HG03039 (cell line): ENCODE measurements at regions not wholly inside any gene's neighbourhood (a gene's known extent, or its start where the extent isn't known, plus 50 kb on each side); places are given as distances from the start of the nearest gene placed in this dataset.
"Not testable (repeated sequence)": the region's sequence is repeated elsewhere in the genome, so short reads cannot be mapped to it uniquely, and the experiment has no call there.

Source experiments
- ATAC-seq: cut with Tn5 transposase; IDR thresholded peaks from one replicate; pipeline ENCODE4 v1.9.1; 2021; ENCODE audit warnings: mild to moderate bottlenecking, moderate library complexity; ENCODE audit not compliant: unreplicated experiment

GRCh38 chr5:104513121-104513602 is 950.6 kb upstream of the NUDT12 start:
- no peak for ATAC-seq

GRCh38 chr5:104512063-104512825 is 949.7 kb upstream of the NUDT12 start:
- ATAC-seq, result no peak

GRCh38 chr5:104498281-104498680 is 935.7 kb upstream of the NUDT12 start:
- ATAC-seq, result no peak

GRCh38 chr5:104494083-104494482 is 931.5 kb upstream of the NUDT12 start:
- no peak for ATAC-seq

GRCh38 chr5:104472811-104473210 is 910.2 kb upstream of the NUDT12 start:
- ATAC-seq, result no peak

GRCh38 chr5:104456122-104456521 is 893.5 kb upstream of the NUDT12 start:
- no peak for ATAC-seq

GRCh38 chr5:104452550-104452949 is 890.0 kb upstream of the NUDT12 start:
- ATAC-seq, result no peak

- ATAC-seq, result not testable (repeated sequence)
Measured at GRCh38 chr5:104451911-104452310, 889.3 kb upstream of the NUDT12 start.

- no peak for ATAC-seq
Measured at GRCh38 chr5:104444656-104445055, 882.1 kb upstream of the NUDT12 start.

GRCh38 chr5:104443706-104444105 is 881.1 kb upstream of the NUDT12 start:
- ATAC-seq, result no peak

- ATAC-seq, result no peak
Measured at GRCh38 chr5:104431981-104432380, 869.4 kb upstream of the NUDT12 start.

GRCh38 chr5:104431002-104431620 is 868.5 kb upstream of the NUDT12 start:
- no peak for ATAC-seq

- no peak for ATAC-seq
Measured at GRCh38 chr5:104429911-104430310, 867.3 kb upstream of the NUDT12 start.

GRCh38 chr5:104421431-104421830 is 858.8 kb upstream of the NUDT12 start:
- no peak for ATAC-seq

GRCh38 chr5:104418056-104418455 is 855.5 kb upstream of the NUDT12 start:
- no peak for ATAC-seq

GRCh38 chr5:104412649-104413240 is 850.2 kb upstream of the NUDT12 start:
- ATAC-seq, result peak; percentile 71

- no peak for ATAC-seq
Measured at GRCh38 chr5:104400941-104401340, 838.4 kb upstream of the NUDT12 start.

GRCh38 chr5:104385906-104386305 is 823.3 kb upstream of the NUDT12 start:
- no peak for ATAC-seq

- ATAC-seq, result no peak
Measured at GRCh38 chr5:104375345-104375744, 812.8 kb upstream of the NUDT12 start.

- ATAC-seq, result no peak
Measured at GRCh38 chr5:104372796-104373195, 810.2 kb upstream of the NUDT12 start.

- ATAC-seq, result no peak
Measured at GRCh38 chr5:104372376-104372775, 809.8 kb upstream of the NUDT12 start.

GRCh38 chr5:104370523-104370922 is 807.9 kb upstream of the NUDT12 start:
- no peak for ATAC-seq
